T1000 (cell line): ENCODE measurements at regions not wholly inside any gene's neighbourhood (a gene's known extent, or its start where the extent isn't known, plus 50 kb on each side); places are given as distances from the start of the nearest gene placed in this dataset.

Source experiments
- DNase-seq: peaks from one replicate; lab custom pipeline; 2025; ENCODE audit warnings: mixed read lengths; lab: John Stamatoyannopoulos, UW

DNA sequence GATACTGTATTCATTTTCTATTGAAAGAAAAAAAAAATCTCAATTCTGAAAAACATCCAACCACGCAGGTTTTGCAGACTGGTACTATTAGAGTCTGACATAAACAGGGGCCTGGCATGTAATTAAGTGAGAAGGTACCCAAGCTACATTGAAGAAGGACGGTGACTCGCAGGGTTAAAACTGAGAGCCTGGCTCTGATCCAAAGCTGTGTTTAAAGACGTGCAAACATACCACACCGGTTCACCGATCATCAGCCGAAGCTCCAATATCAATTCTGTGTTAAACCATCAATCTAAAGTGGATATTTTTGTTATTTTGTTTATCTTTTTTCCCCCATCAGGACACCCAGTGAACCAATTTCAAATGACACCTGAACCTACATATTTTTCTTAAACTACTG, 108.1 kb upstream of the DIO3 start:
- DNase-seq: no peak

GRCh38 chr14:101454229-101454628, 107.1 kb upstream of the DIO3 start:
- peak; percentile 21 for DNase-seq

GRCh38 chr14:101456246-101457175, 104.8 kb upstream of the DIO3 start:
- DNase-seq: no peak

DNA sequence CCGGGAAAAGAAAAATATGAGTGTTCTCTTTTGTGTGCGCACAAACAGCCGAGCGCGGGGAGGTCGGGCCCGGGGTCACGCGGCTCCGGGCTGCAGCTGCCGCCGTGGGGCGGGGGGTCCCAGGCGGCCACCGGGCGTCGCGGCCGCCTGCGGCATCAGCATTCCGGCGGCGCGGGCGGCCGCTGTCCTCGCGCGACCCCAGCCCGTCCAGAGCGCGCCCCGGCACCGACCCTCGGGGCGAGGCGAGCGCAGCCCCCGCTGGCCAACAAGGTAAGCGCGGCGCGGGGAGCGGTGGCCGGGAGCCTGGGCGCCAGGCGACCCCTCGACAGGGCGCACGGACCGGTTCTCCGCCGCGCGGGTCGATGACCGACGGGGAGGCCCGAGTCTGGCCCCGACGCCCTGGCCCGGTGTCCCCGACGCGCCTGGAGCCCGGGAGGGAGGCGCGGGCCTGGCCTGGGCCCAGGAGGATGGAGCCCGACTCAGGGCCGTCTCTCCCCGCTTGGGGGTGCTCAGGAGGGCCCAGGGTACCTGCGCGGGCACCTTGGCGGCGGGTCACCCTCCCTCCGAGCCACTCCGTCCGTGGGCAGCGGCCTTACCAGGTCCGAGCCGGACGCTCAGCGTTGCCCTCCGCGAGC, 103.9 kb upstream of the DIO3 start:
- DNase-seq: no peak

DNA sequence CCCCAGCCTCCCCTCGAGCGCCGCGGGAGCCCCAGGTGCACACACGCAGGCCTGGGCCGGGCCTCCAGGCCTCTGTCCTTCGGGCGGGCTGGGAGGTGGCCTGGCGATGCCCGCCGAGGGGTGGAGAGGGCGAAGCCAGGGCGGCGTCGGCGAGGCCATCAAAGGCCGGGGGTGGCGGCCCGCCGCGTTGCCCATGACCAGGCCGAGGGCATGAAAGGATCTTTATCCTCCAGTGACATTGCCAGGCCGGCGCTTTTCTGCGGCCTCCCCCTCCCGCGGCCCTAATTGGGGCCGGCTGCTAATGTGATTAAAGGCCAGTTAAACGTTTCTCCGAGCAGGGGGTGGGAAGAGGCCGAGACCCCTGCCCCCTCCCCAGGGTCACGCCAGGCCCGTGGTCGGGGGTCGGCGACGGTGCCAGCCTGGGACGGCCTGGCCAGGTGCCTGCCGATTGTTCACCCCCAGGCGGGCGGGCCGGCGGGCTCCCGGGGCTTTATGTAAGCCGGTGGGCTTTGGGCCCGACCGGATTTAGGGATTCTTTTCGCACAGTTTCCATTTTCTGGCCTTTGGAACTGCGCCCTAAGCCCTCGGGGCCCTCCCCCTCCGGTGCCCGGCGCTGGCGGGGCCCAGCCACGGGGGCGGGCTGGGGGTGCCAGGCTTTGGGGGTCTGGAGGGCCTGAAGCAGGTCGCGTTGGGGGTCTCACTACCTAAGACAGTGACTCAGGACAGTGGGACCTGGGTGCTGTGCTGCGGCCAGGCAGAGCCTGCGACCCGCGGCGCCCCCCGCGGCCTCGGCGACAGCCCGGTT, 103.2 kb upstream of the DIO3 start:
- no peak for DNase-seq

DNA sequence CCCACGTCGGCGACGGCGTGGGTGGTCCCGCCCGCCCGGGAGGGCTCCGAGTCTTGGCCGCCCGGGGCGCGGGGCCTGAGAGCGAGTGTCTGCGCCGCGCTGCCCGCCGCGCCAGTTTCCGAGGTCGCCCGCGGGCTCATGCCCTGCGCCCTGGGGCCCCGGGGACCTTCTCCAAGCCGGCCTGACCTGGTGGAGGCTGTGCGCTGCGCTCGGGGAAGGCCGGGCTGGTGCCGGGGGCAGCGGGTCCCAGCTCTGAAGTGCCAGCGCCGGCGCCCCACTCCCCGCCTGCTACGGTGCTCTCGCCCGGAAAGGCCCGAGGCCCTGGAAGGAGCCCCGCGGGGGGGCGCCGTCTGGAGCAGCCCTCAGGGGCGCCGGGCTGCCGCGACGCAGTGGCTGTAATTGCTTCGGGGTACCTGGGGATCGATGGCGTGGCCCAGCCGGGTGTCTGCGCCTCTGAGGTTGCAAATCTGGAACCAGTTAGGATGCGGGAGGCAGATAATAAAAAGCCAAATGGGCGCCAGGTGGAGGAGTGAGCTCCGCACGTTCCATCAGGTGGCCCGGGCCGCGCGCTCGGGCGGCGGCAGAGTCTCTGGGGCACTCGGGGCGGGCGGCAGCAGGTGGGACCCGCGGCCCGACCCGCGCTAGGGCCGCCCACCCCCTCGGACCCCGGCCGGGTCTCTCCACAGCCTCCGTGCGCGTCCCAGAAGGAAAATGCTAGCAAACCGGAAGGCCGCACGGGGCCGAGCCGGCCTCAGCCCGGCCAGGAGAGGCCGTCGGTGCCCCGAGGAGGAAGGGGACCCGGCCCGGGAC, 102.3 kb upstream of the DIO3 start:
- no peak for DNase-seq

DNA sequence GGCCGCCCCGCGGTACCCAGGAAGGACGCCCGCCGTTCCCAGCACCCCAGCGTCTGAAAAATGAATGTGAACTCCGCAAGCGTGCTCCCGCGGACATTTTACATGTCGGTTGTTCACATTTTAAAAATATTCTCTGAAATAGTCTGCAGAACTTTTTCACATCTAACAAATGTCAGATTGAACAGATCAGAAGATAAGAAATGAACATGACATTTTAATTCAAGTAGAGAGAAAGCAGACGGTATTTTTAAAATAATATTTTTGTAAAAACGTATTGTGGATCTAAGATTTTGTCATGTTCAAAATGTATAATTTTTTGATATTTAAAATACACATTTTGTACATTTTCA, 101.8 kb upstream of the DIO3 start:
- no peak for DNase-seq

DNA sequence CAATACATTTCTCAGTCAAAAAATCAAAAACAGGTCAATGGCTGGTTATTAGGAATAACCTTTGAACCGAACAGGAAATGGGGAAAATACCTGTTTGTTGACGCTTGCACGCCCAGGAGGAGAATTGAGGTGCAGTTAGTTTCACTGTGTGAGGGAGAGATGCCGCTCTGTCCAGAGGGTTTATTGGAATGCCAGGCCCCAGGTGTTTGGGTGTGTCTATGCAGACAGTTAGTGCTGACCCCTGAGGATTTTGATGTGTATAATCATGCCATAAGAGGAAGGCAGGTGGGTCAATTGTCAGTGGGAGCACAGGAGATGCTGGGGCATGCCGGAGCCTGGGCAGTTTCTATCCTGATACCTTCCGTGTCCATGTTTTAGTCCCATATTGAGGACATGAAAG, 100.8 kb upstream of the DIO3 start:
- no peak for DNase-seq

DNA sequence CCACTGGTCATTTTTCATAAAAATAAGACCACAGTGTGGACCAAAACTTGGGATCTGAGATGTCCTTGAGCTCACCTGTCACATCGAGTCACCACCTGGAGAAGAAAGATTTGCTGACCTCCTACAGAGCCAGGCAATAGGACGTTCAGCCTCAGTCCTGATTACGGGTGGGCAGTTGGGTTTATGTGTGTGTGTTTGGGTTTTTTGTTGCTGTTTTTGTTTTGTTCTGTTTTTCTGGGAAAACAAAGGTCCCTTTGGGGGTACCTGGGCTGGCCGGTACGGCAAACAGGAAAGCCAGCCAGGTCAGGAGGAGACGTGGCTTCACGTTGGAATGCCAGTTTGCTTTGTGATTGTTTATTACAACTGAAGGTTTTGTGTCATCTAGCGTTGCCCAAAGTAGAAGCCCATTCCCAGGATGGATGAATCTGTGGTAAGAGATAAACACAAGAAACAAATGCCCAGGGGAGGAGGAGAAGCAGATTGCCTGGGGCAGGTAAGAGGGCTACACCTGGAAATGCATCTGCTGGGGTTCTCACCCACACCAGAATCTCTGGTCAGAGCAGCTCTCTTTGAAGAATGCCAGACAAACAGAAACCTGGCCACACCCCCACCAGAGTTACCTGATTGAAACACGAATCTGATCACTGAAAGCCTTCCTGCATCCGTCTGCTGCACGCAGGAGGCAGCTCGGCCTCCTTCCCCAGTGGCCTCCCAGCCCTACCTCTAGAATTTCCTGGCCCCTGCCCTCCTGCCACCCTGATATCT, 100.1 kb upstream of the DIO3 start:
- no peak for DNase-seq

DNA sequence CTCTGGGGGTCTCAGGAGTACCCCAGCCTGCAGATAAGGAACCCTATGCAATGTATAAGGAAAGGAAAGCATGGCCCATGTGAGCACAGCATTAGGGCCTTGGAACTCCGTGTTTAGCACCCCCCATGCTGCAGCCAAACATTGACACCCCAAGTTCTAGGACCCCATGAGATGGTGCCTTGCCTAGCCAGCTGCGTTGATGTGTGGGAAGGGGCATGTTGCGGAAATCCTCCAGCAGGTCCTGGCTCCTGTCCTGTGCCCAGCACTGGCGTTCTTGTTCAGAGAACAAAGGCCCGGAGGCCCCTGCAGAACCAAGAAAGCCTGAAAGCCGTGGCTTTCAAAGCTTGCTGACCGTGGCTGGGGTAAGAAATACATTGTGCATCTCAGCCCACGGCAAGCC, 99.4 kb upstream of the DIO3 start:
- DNase-seq: no peak

DNA sequence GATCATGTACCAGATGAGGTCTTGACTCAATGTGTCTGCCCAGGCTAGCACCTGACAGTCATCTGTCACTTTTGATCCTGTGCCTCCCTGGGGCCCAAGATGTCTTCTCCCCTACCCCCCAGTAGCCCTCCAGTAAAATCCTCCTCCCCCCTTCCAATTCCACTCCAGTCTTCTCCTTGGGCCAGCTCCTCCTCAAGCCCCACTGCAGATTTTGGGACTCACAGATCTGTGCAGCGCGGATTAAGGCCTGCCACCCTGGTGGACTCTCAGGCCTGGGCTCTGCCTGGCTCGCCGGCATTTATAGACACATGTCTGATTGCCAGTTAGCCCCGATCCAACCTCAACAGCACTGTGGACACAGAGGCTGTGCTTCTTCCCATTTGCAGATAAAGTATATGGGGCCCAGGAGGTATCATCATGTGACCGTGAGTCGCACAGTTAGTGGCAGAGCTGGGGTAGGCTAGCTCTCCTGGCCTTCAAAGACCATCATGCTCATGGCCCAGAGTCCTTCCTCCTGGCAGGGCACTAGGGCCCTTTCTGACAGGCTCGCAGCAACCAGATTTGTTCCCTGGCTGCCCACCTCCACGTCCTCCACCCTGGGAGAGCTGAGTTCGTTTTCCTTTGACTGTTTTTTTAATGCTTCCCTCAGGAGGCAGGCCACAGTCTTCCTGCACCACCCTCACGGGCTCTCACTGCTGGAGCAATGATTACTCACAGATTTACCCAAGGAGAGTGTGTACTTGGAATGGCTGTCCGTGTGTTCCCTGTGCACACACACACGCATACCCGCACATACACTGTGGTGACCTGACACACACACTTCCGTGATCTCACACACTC, 98.3 kb upstream of the DIO3 start:
- peak; percentile 12 for DNase-seq

DNA sequence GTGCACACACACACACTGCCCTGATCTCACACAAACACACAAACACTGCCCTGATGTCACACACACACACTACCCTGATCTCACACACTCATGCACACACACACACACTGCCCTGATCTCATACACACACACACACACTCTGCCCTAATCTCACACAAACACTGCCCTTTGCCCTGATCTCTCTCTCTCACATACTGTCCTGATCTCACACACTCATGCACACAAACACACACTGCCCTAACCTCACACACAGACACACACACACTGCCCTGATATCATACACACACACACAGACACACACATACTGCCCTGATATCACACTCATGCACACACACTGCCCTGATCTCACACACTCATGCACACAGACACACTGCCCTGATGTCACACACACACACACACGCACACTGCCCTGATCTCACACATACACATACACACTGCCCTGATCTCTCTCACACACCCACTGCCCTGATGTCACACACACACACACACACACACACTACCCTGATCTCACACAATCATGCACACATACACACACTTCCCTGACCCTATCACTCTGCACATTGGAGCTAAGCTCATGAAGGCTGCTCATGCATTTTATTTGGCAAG, 97.6 kb upstream of the DIO3 start:
- DNase-seq: no peak

DNA sequence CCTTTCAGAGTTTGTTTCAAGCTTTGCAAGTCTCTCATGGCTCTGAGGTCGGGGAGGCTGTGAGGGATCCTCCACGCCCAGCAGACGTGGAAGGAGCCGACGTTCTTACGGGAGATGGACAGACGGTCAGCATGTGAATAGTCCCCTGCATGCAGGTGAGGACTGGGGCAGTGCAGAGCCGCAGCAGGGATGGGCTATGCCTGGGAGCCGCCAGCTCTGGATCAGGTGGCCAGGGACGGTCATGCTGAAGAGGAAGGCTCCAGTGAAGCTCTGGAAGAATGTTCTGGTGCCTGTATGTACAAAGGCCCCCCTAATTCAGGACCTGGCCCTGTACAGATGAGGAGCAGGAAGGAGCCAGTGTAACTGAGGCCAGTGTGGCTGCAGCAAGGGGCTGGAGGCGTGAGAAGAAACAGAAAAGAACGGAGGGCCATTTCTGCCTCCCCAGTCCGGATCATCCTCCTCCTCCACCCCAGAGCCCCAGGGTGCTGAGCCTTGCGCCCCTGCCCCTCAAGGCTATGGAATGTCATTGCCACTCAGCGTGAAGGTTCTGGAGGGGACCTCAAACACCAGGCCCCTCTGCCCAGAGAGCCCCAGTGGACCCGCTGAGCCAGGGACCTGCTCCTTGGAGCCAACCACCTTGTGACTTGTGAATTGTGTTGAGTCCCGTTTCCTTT, 96.8 kb upstream of the DIO3 start:
- DNase-seq: no peak

- no peak for DNase-seq
Measured at GRCh38 chr14:101464984-101465794, 96.1 kb upstream of the DIO3 start.

DNA sequence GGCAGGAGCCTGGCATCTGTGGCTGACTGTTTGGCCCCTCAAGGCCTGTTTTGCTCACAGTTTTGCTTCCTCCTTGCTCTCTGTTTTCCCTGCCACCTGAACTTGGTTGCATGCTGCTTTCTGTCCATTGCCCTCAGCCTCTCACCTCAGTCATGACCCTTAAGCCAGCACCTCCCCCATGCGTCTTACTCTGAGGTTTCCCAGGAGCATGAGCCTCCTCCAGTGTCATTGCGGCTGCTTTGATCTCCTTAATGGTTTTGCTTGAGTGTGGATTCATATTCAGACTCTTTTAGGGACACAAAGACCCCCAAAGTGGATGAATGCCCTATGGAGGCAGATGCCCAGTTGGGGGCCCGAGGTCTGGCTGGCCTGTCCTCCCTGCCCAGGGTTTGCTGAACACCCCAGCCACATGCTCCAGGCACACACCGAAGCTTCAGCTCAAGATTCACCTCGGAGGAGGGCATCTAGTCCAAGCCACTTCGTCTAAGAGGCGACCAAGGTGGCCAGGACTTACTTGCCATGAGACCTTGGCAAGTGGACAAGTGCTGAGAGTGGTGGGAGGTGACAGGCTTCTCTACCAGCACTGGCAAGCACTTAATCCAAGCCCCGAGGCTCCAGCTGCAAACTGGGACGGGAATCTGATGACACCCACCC, 95.4 kb upstream of the DIO3 start:
- no peak for DNase-seq

DNA sequence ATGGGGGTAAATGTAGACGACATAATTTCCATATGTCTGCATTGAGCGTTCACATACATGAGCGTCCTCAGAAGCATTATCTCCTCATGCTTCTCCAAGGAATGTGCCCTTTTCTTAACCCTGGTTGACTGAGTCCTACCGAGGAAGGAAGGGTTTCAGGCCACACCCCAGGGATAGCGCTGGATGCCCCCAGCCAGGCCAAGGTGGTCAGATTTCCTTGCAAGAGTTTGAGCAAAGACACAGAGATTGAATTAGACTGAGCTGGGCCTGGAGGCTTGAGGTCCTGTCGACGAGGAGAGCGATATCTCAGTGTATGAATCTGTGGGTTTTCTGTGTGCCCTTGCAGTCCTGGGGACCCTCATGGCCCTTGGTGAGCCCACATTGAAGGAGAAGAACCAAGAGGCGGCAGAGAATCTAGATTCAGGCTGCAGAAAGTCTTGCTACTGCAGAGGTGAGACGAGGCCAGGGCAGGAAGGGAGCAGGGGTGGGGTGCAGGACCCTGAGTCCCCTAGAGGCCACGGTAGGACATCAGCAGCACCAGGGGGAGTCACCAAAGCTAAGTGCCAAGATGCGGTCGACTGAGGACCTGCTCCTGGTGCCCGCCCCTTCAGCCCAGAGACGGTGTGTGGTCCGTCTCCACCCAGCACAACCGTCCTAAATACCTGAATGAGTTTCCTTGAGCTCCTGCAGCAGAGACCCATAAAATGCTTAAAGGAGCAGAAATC, 94.7 kb upstream of the DIO3 start:
- DNase-seq: no peak
